GM12873 (cell line): ENCODE measurements at regions not wholly inside any gene's neighbourhood (a gene's known extent, or its start where the extent isn't known, plus 50 kb on each side); places are given as distances from the start of the nearest gene placed in this dataset.

Source experiments
- CTCF ChIP-seq: IDR thresholded peaks from 2 replicates; pipeline ENCODE4 v1.5.1; 2012; ENCODE audit warnings: low read depth, mild to moderate bottlenecking, moderate library complexity, low read length, control low read depth; ENCODE audit not compliant: insufficient read depth; ENCODE audit errors: missing control alignments

DNA sequence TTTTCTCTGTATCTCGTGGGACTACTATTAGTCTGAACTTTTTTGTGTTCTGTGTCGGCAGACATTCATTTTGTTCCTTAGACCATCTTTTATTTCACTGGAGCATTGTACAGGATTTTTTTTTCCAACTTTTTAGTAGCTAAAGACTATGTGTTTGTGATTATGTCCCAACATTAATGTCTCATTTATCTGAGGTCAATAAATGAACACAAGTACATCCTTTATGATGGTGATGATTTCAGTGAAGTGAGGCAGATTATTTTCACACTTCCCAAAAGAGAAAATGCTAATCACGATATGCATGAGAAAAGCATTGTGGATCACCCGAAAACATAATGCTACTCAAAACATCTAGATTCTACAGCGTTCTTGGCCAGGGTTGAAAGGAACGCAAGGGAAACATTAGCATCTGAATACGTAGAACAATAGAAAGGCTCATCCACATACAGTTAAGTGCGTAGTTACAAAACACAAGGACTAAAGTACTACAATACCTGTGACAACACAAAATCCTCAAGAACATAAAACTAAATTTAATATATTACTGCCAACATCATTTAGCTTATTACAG lies 981.7 kb upstream of the NCAM2 start:
- no peak for TF ChIP-seq CTCF

GRCh38 chr21:20020026-20020425 lies 978.2 kb upstream of the NCAM2 start:
- no peak for TF ChIP-seq CTCF

DNA sequence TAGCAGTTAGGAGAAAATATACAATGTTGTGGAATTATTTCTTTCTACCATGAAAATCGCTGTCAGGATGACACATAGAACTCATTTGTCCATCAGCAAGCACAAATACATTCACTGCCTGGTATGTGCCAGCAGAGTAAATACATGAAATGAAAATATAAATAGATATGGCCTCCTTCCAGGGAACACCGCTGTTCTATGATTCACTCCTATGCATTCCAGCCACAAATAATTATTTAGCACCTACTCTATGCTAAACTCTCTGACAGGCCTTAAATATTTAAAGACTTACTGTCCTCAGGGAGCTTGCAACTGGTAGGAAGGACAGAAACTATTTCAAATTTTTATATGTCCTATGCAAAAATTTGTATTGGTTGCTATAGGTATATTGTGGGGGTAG lies 975.0 kb upstream of the NCAM2 start:
- TF ChIP-seq CTCF = no peak

GRCh38 chr21:20024741-20025140 lies 973.5 kb upstream of the NCAM2 start:
- TF ChIP-seq CTCF = no peak

- TF ChIP-seq CTCF = no peak
Observed at GRCh38 chr21:20026543-20026942, 971.7 kb upstream of the NCAM2 start.

DNA sequence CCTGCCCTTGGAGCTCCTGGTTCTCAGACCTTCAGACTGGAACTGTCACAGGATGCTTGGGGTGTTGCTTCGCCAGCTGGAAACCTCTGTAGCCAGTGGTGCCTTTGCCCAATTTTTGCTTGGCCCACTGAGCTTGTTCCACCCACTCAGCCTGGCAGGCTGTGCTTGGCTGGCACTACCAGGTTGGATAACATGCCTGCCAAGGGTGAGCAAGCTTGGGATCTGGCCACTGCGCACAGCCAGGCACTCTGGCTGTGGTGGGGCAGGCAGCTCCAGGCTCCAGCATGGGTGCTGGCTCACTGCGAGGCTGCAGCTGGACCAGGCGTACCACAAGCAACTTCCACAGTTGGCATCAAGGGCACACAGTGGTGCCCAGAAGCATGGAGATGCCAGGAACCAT lies 967.8 kb upstream of the NCAM2 start:
- no peak for TF ChIP-seq CTCF

DNA sequence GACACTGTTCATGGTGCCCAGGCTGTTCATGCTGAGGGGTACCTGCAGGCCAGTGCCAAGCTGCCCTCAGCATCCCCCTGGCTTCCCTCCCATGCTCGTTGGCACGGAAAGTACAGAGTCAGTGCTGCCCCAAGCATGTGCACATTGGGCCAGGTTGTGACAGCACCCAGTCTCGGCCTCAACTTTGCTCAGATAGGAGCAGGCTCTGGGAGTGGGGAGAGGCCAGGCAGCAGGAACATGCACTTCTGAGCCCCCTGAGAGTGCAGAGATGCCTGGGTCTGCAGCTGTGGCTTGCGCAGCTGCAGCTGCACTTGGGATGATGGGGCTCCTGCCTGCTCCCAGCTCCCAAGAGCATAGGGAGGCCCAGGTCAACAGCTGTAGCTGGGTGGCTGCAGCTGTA lies 966.4 kb upstream of the NCAM2 start:
- TF ChIP-seq CTCF = no peak
